ENCODE measurements at regions not wholly inside any gene's neighbourhood (a gene's known extent, or its start where the extent isn't known, plus 50 kb on each side); places are given as distances from the start of the nearest gene placed in this dataset.
A peak's percentile ranks its signal among the peaks of the same experiment; 100 is the strongest.
"Not testable (repeated sequence)": the region's sequence is repeated elsewhere in the genome, so short reads cannot be mapped to it uniquely, and the experiment has no call there.

GRCh38 chr3:145259166-145259880 lies 901.7 kb downstream of the PLOD2 start:
- H3K9me3 ChIP-seq (ENCODE audit: control insufficient read depth in 2 of 2, insufficient read depth in 1 of 2, low read depth in 1 of 2, low read length in 1 of 2): peaks cover 0 to 2% of the 10 kb centered on the region in 2 donors
- H3K27ac ChIP-seq (ENCODE audit: low read depth in 1 of 3, low read length in 2 of 3): no peak overlapping the region
- no peaks in the 10 kb centered on the region for H3K27me3 ChIP-seq (ENCODE audit: control insufficient read depth in 3 of 3, insufficient read depth in 3 of 3, low read length in 3 of 3)
- H3K36me3 ChIP-seq (ENCODE audit: control insufficient read depth in 3 of 3, insufficient read depth in 2 of 3, low read depth in 1 of 3, low read length in 3 of 3): no peaks in the 10 kb centered on the region
- WGBS, 3 donors: 68 to 83% (median 72%) methylated on average over 3 of the region's 3 CpGs
- H3K4me3 ChIP-seq (ENCODE audit: low read depth in 1 of 3, low read length in 3 of 3): no peak overlapping the region
- DNase-seq (no peak), FAIRE-seq (no peak)
- no peaks in the 10 kb centered on the region for H3K4me1 ChIP-seq (ENCODE audit: control insufficient read depth in 3 of 3, insufficient read depth in 2 of 3, low read depth in 1 of 3, low read length in 2 of 3)

GRCh38 chr3:145263458-145263857 lies 897.5 kb downstream of the PLOD2 start:
- H3K9me3 ChIP-seq (ENCODE audit: control insufficient read depth in 2 of 2, insufficient read depth in 1 of 2, low read depth in 1 of 2, low read length in 1 of 2); H3K27me3 ChIP-seq (ENCODE audit: control insufficient read depth in 3 of 3, insufficient read depth in 3 of 3, low read length in 3 of 3); H3K27ac ChIP-seq (ENCODE audit: low read depth in 1 of 3, low read length in 2 of 3); FAIRE-seq; DNase-seq; H3K36me3 ChIP-seq (ENCODE audit: control insufficient read depth in 3 of 3, insufficient read depth in 2 of 3, low read depth in 1 of 3, low read length in 3 of 3); H3K4me3 ChIP-seq (ENCODE audit: low read depth in 1 of 3, low read length in 3 of 3); H3K4me1 ChIP-seq (ENCODE audit: control insufficient read depth in 3 of 3, insufficient read depth in 2 of 3, low read depth in 1 of 3, low read length in 2 of 3): not testable (repeated sequence)
- 80 to 90% (median 86%) methylated on average over 1 of the region's 1 CpG for WGBS, 3 donors

GRCh38 chr3:145266368-145266767 lies 894.6 kb downstream of the PLOD2 start:
- Histone ChIP-seq H3K4me1 (ENCODE audit: control insufficient read depth in 3 of 3, insufficient read depth in 2 of 3, low read depth in 1 of 3, low read length in 2 of 3) (no peaks in the 10 kb centered on the region), H3K27me3 (ENCODE audit: control insufficient read depth in 3 of 3, insufficient read depth in 3 of 3, low read length in 3 of 3) (no peaks in the 10 kb centered on the region), H3K9me3 (ENCODE audit: control insufficient read depth in 2 of 2, insufficient read depth in 1 of 2, low read depth in 1 of 2, low read length in 1 of 2) (peaks cover 0 to 1% of the 10 kb centered on the region in 2 donors), H3K4me3 (ENCODE audit: low read depth in 1 of 3, low read length in 3 of 3) (no peak overlapping the region), H3K36me3 (ENCODE audit: control insufficient read depth in 3 of 3, insufficient read depth in 2 of 3, low read depth in 1 of 3, low read length in 3 of 3) (no peaks in the 10 kb centered on the region), H3K27ac (ENCODE audit: low read depth in 1 of 3, low read length in 2 of 3) (no peak overlapping the region)
- FAIRE-seq (no peak), DNase-seq (no peak)
- WGBS, 3 donors: 37 to 64% (median 38%) methylated on average over 6 of the region's 6 CpGs

GRCh38 chr3:145269106-145269505 lies 891.9 kb downstream of the PLOD2 start:
- no peak for DNase-seq
- peaks cover 0 to 1% of the 10 kb centered on the region in 2 donors for H3K9me3 ChIP-seq (ENCODE audit: control insufficient read depth in 2 of 2, insufficient read depth in 1 of 2, low read depth in 1 of 2, low read length in 1 of 2)
- H3K4me1 ChIP-seq (ENCODE audit: control insufficient read depth in 3 of 3, insufficient read depth in 2 of 3, low read depth in 1 of 3, low read length in 2 of 3): no peaks in the 10 kb centered on the region
- H3K27ac ChIP-seq (ENCODE audit: low read depth in 1 of 3, low read length in 2 of 3): no peak overlapping the region
- no peak for FAIRE-seq
- H3K4me3 ChIP-seq (ENCODE audit: low read depth in 1 of 3, low read length in 3 of 3): no peak overlapping the region
- no peaks in the 10 kb centered on the region for H3K27me3 ChIP-seq (ENCODE audit: control insufficient read depth in 3 of 3, insufficient read depth in 3 of 3, low read length in 3 of 3)
- H3K36me3 ChIP-seq (ENCODE audit: control insufficient read depth in 3 of 3, insufficient read depth in 2 of 3, low read depth in 1 of 3, low read length in 3 of 3): no peaks in the 10 kb centered on the region
- 81 to 89% (median 85%) methylated on average over 3 of the region's 3 CpGs for WGBS, 3 donors

- FAIRE-seq: no peak
- 74 to 81% (median 81%) methylated on average over 3 of the region's 3 CpGs for WGBS, 3 donors
- H3K4me3 ChIP-seq (ENCODE audit: low read depth in 1 of 3, low read length in 3 of 3): no peak overlapping the region
Observed at GRCh38 chr3:145272684-145273083, 888.3 kb downstream of the PLOD2 start.

GRCh38 chr3:145282505-145282904 lies 878.5 kb downstream of the PLOD2 start:
- Histone ChIP-seq H3K36me3 (ENCODE audit: control insufficient read depth in 3 of 3, insufficient read depth in 2 of 3, low read depth in 1 of 3, low read length in 3 of 3) (no peaks in the 10 kb centered on the region), H3K4me1 (ENCODE audit: control insufficient read depth in 3 of 3, insufficient read depth in 2 of 3, low read depth in 1 of 3, low read length in 2 of 3) (no peaks in the 10 kb centered on the region), H3K27ac (ENCODE audit: low read depth in 1 of 3, low read length in 2 of 3) (no peak overlapping the region), H3K9me3 (ENCODE audit: control insufficient read depth in 2 of 2, insufficient read depth in 1 of 2, low read depth in 1 of 2, low read length in 1 of 2) (no peaks in the 10 kb centered on the region), H3K27me3 (ENCODE audit: control insufficient read depth in 3 of 3, insufficient read depth in 3 of 3, low read length in 3 of 3) (no peaks in the 10 kb centered on the region), H3K4me3 (ENCODE audit: low read depth in 1 of 3, low read length in 3 of 3) (no peak overlapping the region)
- DNase-seq (no peak), FAIRE-seq (no peak)
- 61 to 74% (median 72%) methylated on average over 2 of the region's 2 CpGs for WGBS, 3 donors

More at GRCh38 chr3:145272684-145273083, 888.3 kb downstream of the PLOD2 start:
- Histone ChIP-seq H3K4me1 (ENCODE audit: control insufficient read depth in 3 of 3, insufficient read depth in 2 of 3, low read depth in 1 of 3, low read length in 2 of 3) (no peaks in the 10 kb centered on the region), H3K27me3 (ENCODE audit: control insufficient read depth in 3 of 3, insufficient read depth in 3 of 3, low read length in 3 of 3) (no peaks in the 10 kb centered on the region), H3K27ac (ENCODE audit: low read depth in 1 of 3, low read length in 2 of 3) (no peak overlapping the region), H3K36me3 (ENCODE audit: control insufficient read depth in 3 of 3, insufficient read depth in 2 of 3, low read depth in 1 of 3, low read length in 3 of 3) (no peaks in the 10 kb centered on the region), H3K9me3 (ENCODE audit: control insufficient read depth in 2 of 2, insufficient read depth in 1 of 2, low read depth in 1 of 2, low read length in 1 of 2) (no peaks in the 10 kb centered on the region)
- DNase-seq: peak in 1 of 2 donors; percentile 1

GRCh38 chr3:145286937-145287336 lies 874.0 kb downstream of the PLOD2 start:
- Histone ChIP-seq H3K9me3 (ENCODE audit: control insufficient read depth in 2 of 2, insufficient read depth in 1 of 2, low read depth in 1 of 2, low read length in 1 of 2) (no peaks in the 10 kb centered on the region), H3K27ac (ENCODE audit: low read depth in 1 of 3, low read length in 2 of 3) (no peak overlapping the region), H3K27me3 (ENCODE audit: control insufficient read depth in 3 of 3, insufficient read depth in 3 of 3, low read length in 3 of 3) (no peaks in the 10 kb centered on the region), H3K4me3 (ENCODE audit: low read depth in 1 of 3, low read length in 3 of 3) (no peak overlapping the region), H3K36me3 (ENCODE audit: control insufficient read depth in 3 of 3, insufficient read depth in 2 of 3, low read depth in 1 of 3, low read length in 3 of 3) (no peaks in the 10 kb centered on the region), H3K4me1 (ENCODE audit: control insufficient read depth in 3 of 3, insufficient read depth in 2 of 3, low read depth in 1 of 3, low read length in 2 of 3) (no peaks in the 10 kb centered on the region)
- WGBS, 3 donors: 89 to 96% (median 92%) methylated on average over 1 of the region's 1 CpG
- no peak for FAIRE-seq
- DNase-seq: no peak

- H3K4me1 ChIP-seq (ENCODE audit: control insufficient read depth in 3 of 3, insufficient read depth in 2 of 3, low read depth in 1 of 3, low read length in 2 of 3): no peaks in the 10 kb centered on the region
- no peak overlapping the region for H3K4me3 ChIP-seq (ENCODE audit: low read depth in 1 of 3, low read length in 3 of 3)
- H3K27ac ChIP-seq (ENCODE audit: low read depth in 1 of 3, low read length in 2 of 3): no peak overlapping the region
- DNase-seq (no peak), FAIRE-seq (no peak)
- H3K9me3 ChIP-seq (ENCODE audit: control insufficient read depth in 2 of 2, insufficient read depth in 1 of 2, low read depth in 1 of 2, low read length in 1 of 2): no peaks in the 10 kb centered on the region
- no peaks in the 10 kb centered on the region for H3K27me3 ChIP-seq (ENCODE audit: control insufficient read depth in 3 of 3, insufficient read depth in 3 of 3, low read length in 3 of 3)
- 61 to 81% (median 68%) methylated on average over 1 of the region's 1 CpG for WGBS, 3 donors
- no peaks in the 10 kb centered on the region for H3K36me3 ChIP-seq (ENCODE audit: control insufficient read depth in 3 of 3, insufficient read depth in 2 of 3, low read depth in 1 of 3, low read length in 3 of 3)
Observed at GRCh38 chr3:145290010-145290409, 871.0 kb downstream of the PLOD2 start.

GRCh38 chr3:145294572-145294971 lies 866.4 kb downstream of the PLOD2 start:
- DNase-seq (no peak), FAIRE-seq (no peak)
- Histone ChIP-seq H3K4me3 (ENCODE audit: low read depth in 1 of 3, low read length in 3 of 3) (no peak overlapping the region), H3K36me3 (ENCODE audit: control insufficient read depth in 3 of 3, insufficient read depth in 2 of 3, low read depth in 1 of 3, low read length in 3 of 3) (no peaks in the 10 kb centered on the region), H3K27me3 (ENCODE audit: control insufficient read depth in 3 of 3, insufficient read depth in 3 of 3, low read length in 3 of 3) (no peaks in the 10 kb centered on the region), H3K4me1 (ENCODE audit: control insufficient read depth in 3 of 3, insufficient read depth in 2 of 3, low read depth in 1 of 3, low read length in 2 of 3) (no peaks in the 10 kb centered on the region), H3K9me3 (ENCODE audit: control insufficient read depth in 2 of 2, insufficient read depth in 1 of 2, low read depth in 1 of 2, low read length in 1 of 2) (no peaks in the 10 kb centered on the region), H3K27ac (ENCODE audit: low read depth in 1 of 3, low read length in 2 of 3) (no peak overlapping the region)
- 14 to 56% (median 41%) methylated on average over 1 of the region's 1 CpG for WGBS, 3 donors

Data from small intestine (tissue), 7 donors.